Hematopoietic multipotent progenitor cell treated with erythropoietin and hydrocortisone succinate and interleukin-3 and kit ligand, for 15 days (in vitro differentiated cells): ENCODE measurements at regions not wholly inside any gene's neighbourhood (a gene's known extent, or its start where the extent isn't known, plus 50 kb on each side); places are given as distances from the start of the nearest gene placed in this dataset.
"Not testable (repeated sequence)": the region's sequence is repeated elsewhere in the genome, so short reads cannot be mapped to it uniquely, and the experiment has no call there.

Experiments used
- DNase-seq: peaks from one replicate; pipeline ENCODE4 v3.0.0-alpha.2; 2015; ENCODE audit warnings: low spot score

DNA sequence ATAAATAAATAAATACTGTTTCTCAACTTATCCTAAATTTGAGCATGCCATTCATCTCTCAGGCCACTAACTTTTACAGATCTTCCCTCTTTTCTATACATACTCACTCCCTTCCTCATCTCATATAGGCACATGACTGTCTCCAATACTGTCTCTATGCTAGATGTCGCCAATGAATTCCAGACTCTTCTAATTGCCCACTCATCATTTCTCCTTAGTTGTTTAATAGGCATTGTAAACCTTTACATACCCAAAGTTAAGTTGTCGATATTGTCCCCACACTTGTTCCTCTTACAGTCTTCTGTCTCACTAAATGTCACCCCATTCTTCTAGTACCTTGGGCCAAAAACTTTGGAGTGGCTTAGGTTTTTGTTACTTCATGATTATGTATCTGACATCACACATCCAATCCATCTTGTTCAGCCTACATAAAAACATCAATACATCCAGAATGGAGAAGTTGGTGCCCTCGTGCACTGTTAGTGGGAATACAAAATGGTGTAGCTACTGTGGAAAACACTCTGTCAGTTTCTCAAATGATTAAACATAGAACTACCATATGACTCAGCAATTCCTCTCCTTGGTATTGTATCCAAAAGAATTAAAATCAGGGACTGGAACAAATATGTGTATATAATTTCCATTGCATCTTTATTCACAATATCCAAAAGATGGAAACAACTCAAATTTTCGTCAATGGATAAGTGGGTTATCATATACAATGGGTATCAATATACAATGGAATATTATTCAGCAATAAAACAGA lies 935.1 kb downstream of the SLC4A3 start:
- DNase-seq = no peak

DNA sequence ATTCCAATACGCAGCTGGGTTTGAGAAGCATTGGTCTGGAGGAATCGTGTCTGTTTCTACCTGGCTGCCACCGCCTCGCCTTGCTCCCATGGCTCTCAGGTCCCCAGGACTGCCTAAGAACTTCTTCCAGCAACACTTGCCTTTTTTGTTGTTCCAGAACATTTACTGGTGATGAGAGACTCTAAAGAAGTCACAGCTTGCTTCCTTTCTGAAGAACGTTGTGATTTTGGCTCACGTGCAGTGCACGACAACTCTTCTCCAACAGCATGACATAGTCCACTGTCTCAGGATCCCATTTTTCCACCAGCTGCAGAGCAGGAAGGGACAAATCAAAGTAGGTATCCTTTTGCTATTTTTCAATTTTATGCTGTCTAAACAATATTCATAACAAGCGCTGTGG lies 940.9 kb downstream of the SLC4A3 start:
- no peak for DNase-seq

GRCh38 chr2:220569112-220569897 lies 941.9 kb downstream of the SLC4A3 start:
- no peak for DNase-seq

GRCh38 chr2:220572385-220572784 lies 945.0 kb downstream of the SLC4A3 start:
- no peak for DNase-seq

DNA sequence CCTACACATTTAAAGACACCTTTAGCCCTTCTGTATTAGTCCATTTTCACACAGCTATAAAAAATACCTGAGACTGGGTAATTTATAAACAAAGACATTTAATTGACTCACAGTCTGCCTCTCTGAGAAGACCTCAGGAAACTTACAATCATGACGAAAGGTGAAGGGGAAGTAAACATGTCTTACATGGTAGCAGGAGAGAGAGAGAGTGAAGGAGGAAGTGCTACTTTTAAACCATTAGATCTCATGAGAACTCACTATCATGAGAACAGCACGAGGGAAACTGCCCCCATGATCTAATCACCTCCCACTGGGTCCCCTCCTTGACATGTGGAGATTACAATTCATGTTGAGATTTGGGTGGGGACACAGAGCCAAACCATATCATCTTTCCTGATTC lies 946.6 kb downstream of the SLC4A3 start:
- no peak for DNase-seq

DNA sequence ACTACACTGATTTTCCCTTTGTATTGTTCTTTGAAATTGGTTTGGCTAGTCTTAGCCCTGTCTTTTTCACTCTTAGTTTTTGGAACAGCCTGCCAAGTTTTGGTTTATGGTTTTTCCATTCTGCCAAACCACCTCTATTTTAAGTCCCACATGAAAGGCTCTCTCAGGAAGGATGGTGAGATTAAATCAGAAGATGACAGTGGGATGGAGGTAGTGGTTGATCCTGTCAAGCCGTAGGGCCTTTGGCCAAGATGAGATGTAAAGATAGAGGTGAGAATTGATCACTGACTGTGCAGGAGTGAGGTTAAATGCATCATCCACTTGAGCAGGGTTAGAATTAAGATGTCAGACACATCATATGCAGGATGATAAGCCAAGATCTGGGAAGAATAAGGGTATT lies 948.5 kb downstream of the SLC4A3 start:
- no peak for DNase-seq

- DNase-seq = no peak
These were observed 952.0 kb downstream of the SLC4A3 start for GRCh38 chr2:220579452-220579851.

DNA sequence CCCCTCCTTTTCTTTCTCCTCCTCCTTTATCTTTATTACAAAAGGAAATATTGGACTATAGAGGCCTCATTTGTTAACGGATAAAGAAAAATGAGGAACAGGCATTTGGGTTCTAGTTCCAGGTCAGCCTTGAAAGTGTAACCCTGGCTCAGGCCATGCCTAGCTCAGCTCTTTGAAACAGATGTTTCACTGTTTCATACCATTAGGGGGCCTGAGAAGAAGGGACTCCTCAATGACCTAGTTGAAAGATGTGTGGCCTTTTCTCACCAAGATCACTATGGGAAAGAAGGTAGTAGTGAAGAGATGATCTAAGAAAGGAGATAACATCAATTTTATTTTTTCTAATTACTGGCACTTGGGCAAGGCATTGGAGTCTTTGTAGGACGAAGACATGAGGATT lies 952.7 kb downstream of the SLC4A3 start:
- DNase-seq = no peak

DNA sequence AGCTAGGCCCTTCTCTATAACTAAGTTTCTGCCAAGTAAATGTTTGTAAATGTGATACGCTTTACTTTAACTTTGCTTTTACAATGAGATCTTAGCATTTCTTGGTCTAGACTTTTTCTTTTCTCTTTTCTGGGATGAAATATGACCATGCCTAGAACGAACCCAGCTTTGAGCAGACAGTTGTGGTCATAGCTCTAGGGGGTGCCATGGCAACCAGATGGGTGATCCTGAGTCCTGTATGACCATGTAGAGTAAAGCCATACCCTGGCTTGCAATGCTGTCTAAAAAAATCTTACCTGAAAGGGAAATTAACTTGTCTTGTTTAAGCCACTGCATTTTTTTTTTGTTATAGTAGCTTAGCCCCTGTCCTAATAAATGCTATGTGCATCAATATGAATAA lies 956.3 kb downstream of the SLC4A3 start:
- no peak for DNase-seq

DNA sequence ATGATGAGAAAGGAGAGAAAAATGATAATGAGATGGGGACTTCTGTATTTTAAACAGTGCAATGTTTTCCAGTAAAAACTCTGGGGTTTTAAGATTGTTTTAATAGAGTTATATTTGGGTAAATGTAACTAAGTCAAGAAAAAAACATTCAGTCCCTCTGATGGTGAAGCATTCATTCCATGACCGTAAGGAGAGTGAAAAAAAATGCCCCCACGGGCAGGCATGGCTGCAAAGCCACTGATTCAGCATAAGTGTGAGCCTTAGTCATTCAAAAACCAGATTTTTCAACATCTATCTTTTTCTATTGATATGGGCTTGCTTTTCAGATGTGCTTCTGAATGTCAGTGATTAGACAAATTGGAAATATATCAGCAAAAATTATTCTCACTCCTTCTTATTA lies 957.8 kb downstream of the SLC4A3 start:
- DNase-seq = no peak

- no peak for DNase-seq
These were observed 959.6 kb downstream of the SLC4A3 start for GRCh38 chr2:220586980-220587530.

- no peak for DNase-seq
These were observed 960.7 kb downstream of the SLC4A3 start for GRCh38 chr2:220588148-220588547.

DNA sequence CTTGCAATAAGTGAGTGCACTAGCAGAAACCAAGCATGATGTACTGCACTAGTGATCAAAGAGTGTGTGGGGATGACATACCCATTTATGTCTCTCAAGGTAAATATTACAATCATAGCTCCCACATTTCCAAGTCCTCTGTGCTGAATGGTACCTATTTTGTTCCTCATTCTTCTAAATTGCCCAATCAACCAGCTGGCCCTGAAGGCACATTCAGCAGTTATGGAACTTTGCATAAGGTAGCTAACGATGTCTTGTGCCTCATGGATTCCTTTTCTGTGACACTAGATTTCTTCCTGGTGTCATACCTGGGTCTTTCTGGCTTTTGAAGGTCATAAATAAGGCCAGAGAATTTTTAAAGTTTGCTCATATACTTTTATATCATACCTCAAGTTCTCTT lies 963.0 kb downstream of the SLC4A3 start:
- DNase-seq = no peak

DNA sequence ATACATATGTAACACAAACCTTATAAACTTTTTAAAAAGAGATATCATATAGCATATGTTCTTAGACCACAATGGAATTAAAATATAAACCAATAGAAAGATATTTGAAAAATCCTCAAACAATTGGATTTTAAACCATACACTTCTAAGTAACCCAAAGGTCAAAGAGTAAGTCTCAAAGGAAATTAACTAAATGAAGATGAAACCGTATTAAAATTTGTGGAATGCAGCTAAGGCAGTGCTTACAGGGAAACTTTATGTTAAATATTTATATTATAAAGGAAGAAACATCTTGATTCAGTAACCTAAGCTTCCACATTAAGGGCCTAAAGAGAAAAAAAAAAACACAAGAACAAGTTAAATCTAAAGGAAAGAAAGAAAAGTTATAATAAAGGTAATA lies 966.1 kb downstream of the SLC4A3 start:
- no peak for DNase-seq

- no peak for DNase-seq
These were observed 970.4 kb downstream of the EPHA4 start for GRCh38 chr2:220601674-220602073.

DNA sequence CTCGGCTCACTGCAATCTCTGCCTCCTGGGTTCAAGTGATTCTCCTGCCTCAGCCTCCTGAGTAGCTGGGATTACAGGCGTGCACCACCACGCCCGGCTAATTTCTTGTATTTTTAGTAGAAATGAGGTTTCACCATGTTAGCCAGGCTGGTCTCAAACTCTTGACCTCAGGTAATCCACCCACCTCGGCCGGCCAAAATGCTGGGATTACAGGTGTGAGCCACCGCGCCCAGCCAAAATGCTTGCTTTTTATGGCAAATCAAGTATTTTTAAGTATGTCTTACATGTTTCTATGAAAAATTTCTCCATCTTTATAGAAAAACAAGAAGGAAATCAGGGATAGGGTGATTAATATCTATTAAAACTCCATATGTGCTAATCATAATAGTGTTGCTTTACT lies 959.1 kb downstream of the EPHA4 start:
- not testable (repeated sequence) for DNase-seq

DNA sequence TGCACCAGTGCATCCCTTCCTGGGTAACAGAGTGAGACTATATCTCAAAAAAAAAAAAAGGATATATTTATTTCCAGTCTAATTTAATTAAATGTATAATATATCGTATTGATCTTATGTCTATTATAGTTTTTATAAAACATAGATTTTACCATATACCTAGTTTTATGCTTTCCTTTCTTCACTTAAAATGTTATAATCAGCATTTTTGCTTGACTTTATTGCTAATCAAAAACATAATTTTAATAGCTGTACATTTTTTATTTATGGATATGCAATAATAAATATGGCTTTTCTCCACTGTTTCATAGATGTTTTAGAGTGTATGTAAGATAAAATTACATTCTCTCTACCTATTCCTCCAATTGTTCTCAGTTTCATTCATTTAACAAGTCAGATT lies 958.0 kb downstream of the EPHA4 start:
- no peak for DNase-seq

GRCh38 chr2:220619525-220620220 lies 952.4 kb downstream of the EPHA4 start:
- DNase-seq = no peak

- DNase-seq = no peak
These were observed 945.5 kb downstream of the EPHA4 start for GRCh38 chr2:220626603-220627002.

GRCh38 chr2:220628252-220628651 lies 943.9 kb downstream of the EPHA4 start:
- DNase-seq = no peak

- no peak for DNase-seq
These were observed 931.0 kb downstream of the EPHA4 start for GRCh38 chr2:220641137-220641536.

DNA sequence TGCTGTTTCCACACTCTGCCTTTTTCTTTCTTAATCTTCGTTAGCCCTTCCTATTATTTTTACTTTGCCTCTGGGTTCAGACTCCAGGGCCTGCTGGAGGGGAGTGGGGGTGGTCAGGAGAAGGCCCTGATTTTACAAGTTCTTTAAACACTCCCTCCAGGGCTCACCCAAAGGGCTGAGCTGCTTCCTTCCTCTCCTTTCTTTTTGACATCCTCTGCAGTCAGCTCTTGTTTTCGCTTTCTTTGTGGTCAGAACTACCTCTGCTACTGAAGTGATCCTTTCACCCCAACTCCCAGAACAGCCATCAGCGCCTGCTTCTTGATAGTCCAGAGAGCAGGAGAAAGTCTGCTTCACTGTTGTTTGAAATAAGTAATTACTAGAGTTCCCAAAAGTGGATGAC lies 925.7 kb downstream of the EPHA4 start:
- no peak for DNase-seq

GRCh38 chr2:220648628-220649027 lies 923.5 kb downstream of the EPHA4 start:
- DNase-seq = no peak
